Adrenal gland (tissue), 5 donors: ENCODE measurements at regions not wholly inside any gene's neighbourhood (a gene's known extent, or its start where the extent isn't known, plus 50 kb on each side); places are given as distances from the start of the nearest gene placed in this dataset.

Experiments
- POLR2A ChIP-seq, 2 donors: fragments of 450-650 bp; IDR thresholded peaks; one replicate each; pipeline ENCODE4 v1.6.1; 2017; ENCODE audit warnings: antibody characterized with exemption in 2 of 2, mild to moderate bottlenecking in 2 of 2, moderate library complexity in 1 of 2
- TF ChIP-seq, protein P1 (sequence below), 6 experiments: fragments of 450-650 bp in 4 of 6; fragments of 200-600 bp in 2 of 6; sonication (generic) in 1 of 6; IDR thresholded peaks; 1 replicate in 5 of 6; 2 replicates in 1 of 6; pipeline versions ENCODE4 v1.5.1 to v1.8.0; 2016 to 2021; ENCODE audit warnings: antibody characterized with exemption in 6 of 6, mild to moderate bottlenecking in 2 of 6, moderate library complexity in 1 of 6
- donor health status: DM: no; HTN: no; CAD: no.

DNA sequence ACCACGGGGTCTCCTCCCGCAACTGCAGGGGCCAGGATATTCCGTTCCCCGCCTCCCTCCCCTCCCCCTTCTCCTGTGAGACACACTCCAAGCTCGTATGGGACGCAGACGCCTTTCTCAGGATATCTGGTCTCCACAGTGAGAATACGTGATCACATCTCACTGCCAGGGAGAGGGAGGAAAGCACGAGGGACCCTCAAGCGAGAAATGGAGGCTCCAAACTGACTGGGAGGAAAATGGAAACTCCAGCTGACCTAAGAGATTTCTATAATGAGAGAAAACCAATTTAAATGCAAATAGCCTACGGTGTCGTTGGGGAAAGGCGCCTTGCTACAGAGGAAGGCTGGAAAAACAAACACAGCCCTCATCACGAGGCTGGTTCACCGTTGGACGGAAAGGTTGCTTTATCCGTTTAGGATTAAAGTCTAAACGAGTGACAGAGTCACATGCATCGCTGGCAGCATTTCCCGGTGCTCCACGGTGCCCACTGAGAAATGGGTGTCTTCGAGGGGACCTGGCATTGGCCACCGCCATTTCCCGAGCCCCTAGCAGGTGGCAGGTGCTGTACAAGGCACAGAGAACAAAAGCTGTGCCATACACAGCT, 116.9 kb upstream of the CPEB4 start:
- TF ChIP-seq, protein P1, sequence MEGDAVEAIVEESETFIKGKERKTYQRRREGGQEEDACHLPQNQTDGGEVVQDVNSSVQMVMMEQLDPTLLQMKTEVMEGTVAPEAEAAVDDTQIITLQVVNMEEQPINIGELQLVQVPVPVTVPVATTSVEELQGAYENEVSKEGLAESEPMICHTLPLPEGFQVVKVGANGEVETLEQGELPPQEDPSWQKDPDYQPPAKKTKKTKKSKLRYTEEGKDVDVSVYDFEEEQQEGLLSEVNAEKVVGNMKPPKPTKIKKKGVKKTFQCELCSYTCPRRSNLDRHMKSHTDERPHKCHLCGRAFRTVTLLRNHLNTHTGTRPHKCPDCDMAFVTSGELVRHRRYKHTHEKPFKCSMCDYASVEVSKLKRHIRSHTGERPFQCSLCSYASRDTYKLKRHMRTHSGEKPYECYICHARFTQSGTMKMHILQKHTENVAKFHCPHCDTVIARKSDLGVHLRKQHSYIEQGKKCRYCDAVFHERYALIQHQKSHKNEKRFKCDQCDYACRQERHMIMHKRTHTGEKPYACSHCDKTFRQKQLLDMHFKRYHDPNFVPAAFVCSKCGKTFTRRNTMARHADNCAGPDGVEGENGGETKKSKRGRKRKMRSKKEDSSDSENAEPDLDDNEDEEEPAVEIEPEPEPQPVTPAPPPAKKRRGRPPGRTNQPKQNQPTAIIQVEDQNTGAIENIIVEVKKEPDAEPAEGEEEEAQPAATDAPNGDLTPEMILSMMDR (IDR thresholded peaks at IDR 0.05), result no peak
- no peak for TF ChIP-seq POLR2A (IDR thresholded peaks at IDR 0.05)
